Stimulated activated CD4-positive, alpha-beta T cell treated with anti-CD3 and anti-CD28 coated beads, TNF-alpha, amount 100 ng/mL, for 48 hours (primary cell): ENCODE measurements at regions not wholly inside any gene's neighbourhood (a gene's known extent, or its start where the extent isn't known, plus 50 kb on each side); places are given as distances from the start of the nearest gene placed in this dataset.
"Not testable (repeated sequence)": the region's sequence is repeated elsewhere in the genome, so short reads cannot be mapped to it uniquely, and the experiment has no call there.

Experiments
- DNase-seq, 3 donors: peaks; one replicate each; pipeline ENCODE4 v3.0.0-alpha.2; 2020; ENCODE audit warnings: low read depth in 3 of 3

GRCh38 chr4:134883831-134884449 is 682.4 kb upstream of the PABPC4L start:
- DNase-seq, result no peak

- no peak for DNase-seq
Measured at GRCh38 chr4:134879019-134879418, 677.4 kb upstream of the PABPC4L start.

DNA sequence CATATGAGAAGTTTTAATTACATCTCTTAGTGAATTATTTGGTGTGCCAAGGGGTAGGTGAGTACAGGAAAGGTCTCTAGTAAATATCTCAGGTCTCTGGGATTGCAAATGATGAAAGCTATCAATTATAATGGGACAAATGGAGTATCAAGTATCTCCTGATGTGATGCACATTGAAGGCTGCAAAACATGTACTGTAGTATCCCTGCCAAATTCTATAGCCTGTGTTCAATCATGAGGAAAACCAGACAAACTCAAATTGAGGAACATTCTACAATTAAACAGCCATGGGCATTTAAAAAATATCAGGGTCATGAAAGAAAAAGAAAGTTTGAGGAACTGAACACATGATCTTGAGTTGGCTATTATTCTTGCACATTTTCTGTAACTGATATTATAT is 665.4 kb upstream of the PABPC4L start:
- DNase-seq, result no peak

- no peak for DNase-seq
Measured at GRCh38 chr4:134865675-134866074, 664.1 kb upstream of the PABPC4L start.

DNA sequence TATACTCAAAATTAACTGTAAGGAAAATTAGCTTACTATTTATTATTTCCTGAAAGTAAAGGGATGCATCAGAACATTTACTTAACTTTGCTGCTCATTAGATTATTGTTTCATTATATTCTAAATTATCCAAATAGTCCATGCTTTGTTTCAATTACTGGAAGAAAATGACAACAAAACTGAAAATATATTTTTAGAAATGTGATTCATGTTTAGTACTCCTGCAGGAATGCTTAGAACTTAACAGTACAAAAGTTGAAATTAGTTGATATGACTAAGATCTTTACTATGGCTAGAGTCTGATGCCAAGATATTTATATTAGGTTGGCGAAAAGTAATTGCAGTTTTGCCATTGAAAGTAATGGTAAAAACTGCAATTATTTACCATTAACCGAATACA is 660.5 kb upstream of the PABPC4L start:
- DNase-seq, result no peak

GRCh38 chr4:134848681-134849080 is 647.1 kb upstream of the PABPC4L start:
- DNase-seq, result no peak

- not testable (repeated sequence) for DNase-seq
Measured at GRCh38 chr4:134830741-134831140, 629.2 kb upstream of the PABPC4L start.

- DNase-seq, result no peak
Measured at GRCh38 chr4:134812611-134813010, 611.0 kb upstream of the PABPC4L start.

DNA sequence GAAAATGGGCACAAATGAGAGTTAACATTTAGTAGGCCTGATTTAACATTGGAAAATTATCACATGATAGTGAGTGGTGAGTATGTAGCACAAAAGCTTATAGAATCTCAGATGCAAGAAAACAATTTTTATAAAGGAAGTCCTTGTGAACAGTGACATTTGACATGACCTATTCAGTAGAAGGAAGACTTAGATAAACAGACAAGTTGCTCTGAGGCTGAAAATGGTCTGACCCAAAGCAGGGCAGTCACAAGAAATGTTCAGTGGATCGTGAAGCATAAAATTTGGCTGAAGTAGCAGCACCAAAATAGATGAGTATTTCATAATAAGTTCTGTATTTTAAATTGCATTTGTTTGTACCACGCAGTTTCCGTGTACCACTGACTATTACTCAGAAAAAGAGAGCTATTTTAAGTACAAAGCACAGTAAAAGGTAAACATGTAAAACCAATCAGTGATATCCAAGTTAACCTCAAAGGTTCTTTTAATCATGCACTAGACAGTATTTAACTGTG is 605.7 kb upstream of the PABPC4L start:
- no peak for DNase-seq

DNA sequence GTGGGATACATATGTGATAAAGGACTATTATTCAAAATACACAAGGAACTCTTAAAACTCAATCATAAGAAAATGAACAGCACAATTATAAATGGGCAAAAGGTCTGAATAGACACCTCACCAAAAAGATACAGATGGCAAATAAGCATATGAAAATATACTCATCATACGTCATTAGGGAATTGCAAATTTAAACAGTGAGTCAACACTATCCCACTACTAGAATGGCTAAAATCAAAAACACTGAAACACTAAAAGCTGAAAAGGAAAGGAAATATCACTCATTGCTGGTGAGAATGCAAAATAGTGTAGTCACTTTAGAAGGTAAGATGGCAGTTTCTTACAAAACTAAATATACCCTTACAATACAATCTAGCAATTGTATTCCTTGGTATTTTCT is 597.0 kb upstream of the PABPC4L start:
- no peak for DNase-seq

DNA sequence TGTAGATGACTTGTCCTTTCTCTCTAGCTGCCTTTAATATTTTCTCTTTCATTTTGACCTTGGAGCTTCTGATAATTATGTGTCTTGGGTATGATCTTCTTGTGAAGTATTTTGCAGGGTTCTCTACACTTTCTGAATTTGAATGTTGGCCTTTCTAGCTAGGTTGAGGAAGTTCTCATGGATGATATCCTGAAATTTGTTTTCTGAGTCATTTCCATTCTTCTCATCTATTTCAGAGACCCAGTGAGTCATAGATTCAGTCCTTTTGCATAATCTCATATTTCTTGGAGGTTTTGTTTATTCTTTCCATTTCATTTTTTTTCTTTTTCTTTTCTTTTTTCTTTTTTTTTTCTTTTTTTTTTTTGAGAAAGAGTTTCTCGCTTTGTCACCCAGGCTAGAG is 585.7 kb upstream of the PABPC4L start:
- DNase-seq, result no peak

- no peak for DNase-seq
Measured at GRCh38 chr4:134780244-134780643, 578.7 kb upstream of the PABPC4L start.

- DNase-seq, result no peak
Measured at GRCh38 chr4:134777606-134778005, 576.0 kb upstream of the PABPC4L start.

DNA sequence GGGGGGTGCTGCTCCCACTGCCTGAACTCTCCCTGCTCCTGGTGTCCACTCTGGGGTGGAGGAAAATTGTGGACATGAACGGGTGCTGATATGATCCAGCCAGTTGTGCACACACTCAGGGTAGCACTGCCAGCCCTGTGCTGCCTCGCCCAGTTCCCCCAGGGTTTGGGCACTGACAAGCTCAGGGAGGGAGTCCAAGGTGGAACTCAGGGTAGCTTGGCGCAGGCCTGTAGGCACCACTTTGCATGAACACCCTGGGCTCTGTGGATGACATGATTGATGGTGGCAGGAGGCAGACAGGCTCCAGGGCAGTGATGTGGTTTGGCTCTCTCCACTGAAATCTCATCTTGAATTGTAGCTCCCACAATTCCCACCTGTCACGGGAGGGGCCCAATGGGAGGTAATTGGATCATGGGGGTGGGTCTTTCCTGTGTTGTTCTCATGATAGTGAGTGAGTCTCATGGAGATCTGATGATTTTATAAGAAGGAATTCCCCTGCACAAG is 572.0 kb upstream of the PABPC4L start:
- no peak for DNase-seq

- DNase-seq, result no peak
Measured at GRCh38 chr4:134762053-134762452, 560.5 kb upstream of the PABPC4L start.

GRCh38 chr4:134756421-134756820 is 554.8 kb upstream of the PABPC4L start:
- no peak for DNase-seq

DNA sequence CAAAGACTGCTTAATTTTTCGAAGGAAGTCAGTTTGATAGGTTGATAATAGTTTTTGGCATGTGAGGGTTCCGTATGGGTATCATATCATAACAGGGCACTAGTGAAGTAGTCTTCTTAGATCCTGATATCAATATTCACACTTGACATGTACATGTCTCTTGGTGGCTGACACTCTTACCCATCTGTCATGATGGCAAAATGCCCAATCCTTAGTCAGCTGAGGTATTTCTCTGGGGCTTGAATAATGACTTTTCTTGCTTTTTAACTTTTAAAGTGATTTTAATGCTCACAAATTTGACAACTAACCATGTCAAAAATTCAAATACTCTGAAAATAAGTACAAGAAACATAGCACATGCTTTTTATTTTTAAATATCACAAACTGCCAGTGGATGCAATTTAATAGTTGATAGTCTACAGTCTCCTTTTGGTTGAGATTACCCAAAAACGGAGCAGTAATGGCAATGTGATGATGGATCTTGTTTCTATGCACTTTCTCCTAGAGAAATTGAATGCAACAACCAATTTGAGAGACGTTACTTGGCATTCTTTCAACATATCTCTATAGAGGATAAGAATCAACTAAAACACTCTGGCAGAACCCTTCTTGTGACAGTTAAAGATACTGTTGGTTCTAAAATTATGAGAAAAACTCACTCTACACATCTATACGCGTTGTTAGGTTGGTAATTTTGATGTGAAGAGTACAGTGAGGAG is 552.9 kb upstream of the PABPC4L start:
- DNase-seq, result no peak

GRCh38 chr4:134753390-134753789 is 551.8 kb upstream of the PABPC4L start:
- DNase-seq, result no peak

DNA sequence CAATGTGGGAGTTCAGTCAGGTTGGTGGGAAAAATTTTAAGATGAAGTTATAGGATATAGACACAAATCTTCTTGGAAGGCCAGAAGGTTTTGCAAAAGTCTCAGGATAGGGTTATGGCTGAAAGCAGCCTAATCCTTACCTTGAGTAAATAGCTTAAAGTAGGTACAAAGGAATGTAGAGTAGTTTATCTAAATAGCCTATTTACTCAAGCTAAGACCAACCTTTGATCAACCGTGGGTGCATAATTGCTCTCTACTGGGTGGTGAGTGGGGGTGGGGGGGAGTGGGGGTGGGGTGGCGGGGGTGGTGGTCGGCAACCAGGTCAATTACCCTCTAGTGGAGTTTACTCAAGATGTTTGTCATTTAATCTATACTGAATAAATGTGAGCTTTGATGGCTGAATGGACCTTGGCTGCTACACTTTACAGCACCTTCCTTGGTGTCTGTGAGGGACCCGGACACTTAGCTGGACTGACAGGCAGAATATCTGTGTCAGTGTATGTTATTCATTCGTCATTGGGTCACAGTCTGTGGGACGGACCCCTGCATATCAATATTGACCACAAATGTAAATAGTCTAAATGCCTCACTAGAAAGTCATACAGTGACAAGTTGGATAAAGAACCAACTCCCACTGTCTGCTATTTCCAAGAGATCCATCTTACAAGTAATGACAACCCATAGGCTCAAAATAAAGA is 545.7 kb upstream of the PABPC4L start:
- no peak for DNase-seq

DNA sequence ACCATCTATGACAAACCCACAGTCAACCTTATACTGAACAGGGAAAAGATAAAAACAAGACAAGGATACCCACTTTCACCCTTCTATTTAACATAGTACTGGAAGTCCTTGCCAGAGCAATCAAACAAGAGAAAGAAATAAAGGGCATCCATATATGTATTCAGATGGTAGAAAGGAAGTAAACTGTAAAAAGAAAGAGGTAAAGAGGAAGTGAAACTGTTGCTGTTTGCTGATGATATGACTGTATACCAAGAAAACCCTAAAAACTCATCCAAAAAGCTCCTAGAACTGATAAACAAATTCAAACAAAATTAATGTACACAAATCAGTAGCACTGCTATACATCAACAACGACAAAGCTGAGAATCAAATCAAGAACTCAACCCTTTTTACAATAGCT is 538.7 kb upstream of the PABPC4L start:
- no peak for DNase-seq

DNA sequence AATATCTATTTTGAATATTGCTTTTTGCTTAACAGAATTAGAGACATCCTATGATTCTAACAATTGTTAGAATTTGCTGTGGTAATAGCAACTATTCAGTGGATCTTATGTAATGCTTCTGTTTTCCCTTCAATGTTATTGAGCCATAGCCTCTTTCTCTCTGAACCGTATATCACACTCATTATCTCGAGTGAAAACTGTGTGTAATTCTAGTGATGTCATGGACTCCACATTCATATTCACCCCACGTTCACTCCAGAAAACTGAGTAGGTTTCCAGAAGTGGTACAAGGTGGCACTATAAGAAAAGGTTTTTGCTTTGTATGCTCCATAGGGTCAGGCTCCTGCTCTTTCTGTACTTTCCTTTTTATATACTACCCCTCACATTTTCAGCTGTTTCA is 534.3 kb upstream of the PABPC4L start:
- DNase-seq, result no peak

- no peak for DNase-seq
Measured at GRCh38 chr4:134727696-134728095, 526.1 kb upstream of the PABPC4L start.

DNA sequence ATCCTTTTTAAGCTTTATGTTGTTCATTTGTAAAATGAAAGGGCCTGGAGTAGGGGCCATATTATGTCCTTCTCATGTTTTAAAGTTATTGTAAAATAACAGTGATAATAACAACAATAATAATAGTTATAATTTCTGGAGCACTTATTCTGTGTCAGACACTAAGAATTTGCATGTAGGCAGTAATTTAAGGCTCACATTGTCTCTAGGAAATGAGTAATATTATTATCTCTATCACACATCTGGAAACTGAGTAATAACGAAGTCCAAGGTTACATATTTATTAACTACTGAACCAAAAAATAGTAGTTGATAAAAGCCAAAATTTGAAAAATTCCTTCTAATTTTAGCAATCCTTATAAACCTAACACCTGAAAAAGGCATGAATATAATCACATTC is 520.7 kb upstream of the PABPC4L start:
- no peak for DNase-seq
